ENCODE measurements at regions not wholly inside any gene's neighbourhood (a gene's known extent, or its start where the extent isn't known, plus 50 kb on each side); places are given as distances from the start of the nearest gene placed in this dataset.

- TF ChIP-seq HIC1 (tag by site-specific recombination; IDR thresholded peaks at IDR 0.05), result no peak
- no peak for TF ChIP-seq ZNF280C (tag by site-specific recombination; IDR thresholded peaks at IDR 0.05)
- no peak for TF ChIP-seq ZNF416 (tag by site-specific recombination; IDR thresholded peaks at IDR 0.05)
- no peak for TF ChIP-seq ZNF521 (tag by site-specific recombination; IDR thresholded peaks at IDR 0.05)
Observed at GRCh38 chr4:148946271-148946670, 504.1 kb upstream of the NR3C2 start (continued).

GRCh38 chr4:148944839-148945219 is 502.6 kb upstream of the NR3C2 start:
- no peaks in the 10 kb centered on the region for H3K36me3 ChIP-seq (ENCODE audit: control insufficient read depth in 2 of 2, insufficient read depth in 1 of 2, low read length in 2 of 2)
- ChIA-PET CTCF (no interaction called here), POLR2A (no interaction called here)
- TF ChIP-seq ZNF148 (tag by site-specific recombination; IDR thresholded peaks at IDR 0.05; ENCODE audit: borderline replicate concordance) (no peak), ZFP41 (tag by site-specific recombination; IDR thresholded peaks at IDR 0.05; ENCODE audit: borderline replicate concordance) (no peak), ZNF366 (tag by site-specific recombination; conservative IDR thresholded peaks at IDR 0.05) (no peak), ZSCAN16 (tag by site-specific recombination; IDR thresholded peaks at IDR 0.05) (no peak), SP7 (tag by site-specific recombination; IDR thresholded peaks at IDR 0.05) (no peak), ZSCAN23 (tag by site-specific recombination; IDR thresholded peaks at IDR 0.05) (no peak), YY2 (tag by site-specific recombination; IDR thresholded peaks at IDR 0.05) (no peak), ZNF302 (tag by site-specific recombination; IDR thresholded peaks at IDR 0.05; ENCODE audit: low read depth) (no peak), ZBTB1 (tag by site-specific recombination; IDR thresholded peaks at IDR 0.05) (no peak), ZNF830 (tag by site-specific recombination; IDR thresholded peaks at IDR 0.05; ENCODE audit: low read depth) (no peak), SCRT2 (tag by site-specific recombination; IDR thresholded peaks at IDR 0.05) (no peak), ZNF624 (tag by site-specific recombination; IDR thresholded peaks at IDR 0.05) (no peak), ZIC2 (tag by site-specific recombination; IDR thresholded peaks at IDR 0.05) (no peak), ZNF704 (tag by site-specific recombination; IDR thresholded peaks at IDR 0.05) (no peak), ELK4 (IDR thresholded peaks at IDR 0.05; ENCODE audit: borderline replicate concordance, low read depth, low read length) (no peak), ZNF664 (tag by site-specific recombination; IDR thresholded peaks at IDR 0.05) (no peak), TSHZ1 (tag by site-specific recombination; IDR thresholded peaks at IDR 0.05; ENCODE audit: borderline replicate concordance) (no peak)
- H3K9me3 ChIP-seq (ENCODE audit: control insufficient read depth, insufficient read depth, low read depth, low read length), result no peaks in the 10 kb centered on the region
- H3K27ac ChIP-seq (ENCODE audit: extremely low read depth, low read depth, low read length), result no peak overlapping the region
- H3K4me3 ChIP-seq (ENCODE audit: low read depth, low read length), result no peak overlapping the region
- no peaks in the 10 kb centered on the region for H3K4me1 ChIP-seq (ENCODE audit: control insufficient read depth, insufficient read depth, low read length)
